K562 (cell line): ENCODE measurements at regions not wholly inside any gene's neighbourhood (a gene's known extent, or its start where the extent isn't known, plus 50 kb on each side); places are given as distances from the start of the nearest gene placed in this dataset.
A peak's percentile ranks its signal among the peaks of the same experiment; 100 is the strongest.

Source experiments
- BRCA1 ChIP-seq, 2 experiments: fragments of 450-650 bp in 1 of 2; sonication (generic) in 1 of 2; formaldehyde crosslinking in 1 of 2; IDR thresholded peaks; 2 replicates each; pipeline versions ENCODE4 v1.5.0 to v1.6.1; 2017 to 2020; ENCODE audit warnings: mild to moderate bottlenecking in 1 of 2, missing genetic modification reagents in 1 of 2
- KLF16 ChIP-seq: IDR thresholded peaks from 2 replicates; pipeline ENCODE4 v1.6.1; 2016; ENCODE audit warnings: antibody characterized with exemption
- POLR2AphosphoS2 ChIP-seq: IDR thresholded peaks from 2 replicates; pipeline ENCODE4 v1.6.1; 2012; ENCODE audit warnings: low read length, improper control_type of control experiment
- PYGO2 ChIP-seq: fragments of 450-650 bp; IDR thresholded peaks from 2 replicates; pipeline ENCODE4 v1.6.1; 2016; ENCODE audit warnings: mild to moderate bottlenecking, missing genetic modification characterization, moderate library complexity, missing compliant biosample characterization
- ZBTB11 ChIP-seq, 3 experiments: fragments of 200-800 bp in 1 of 3; fragments of 250-450 bp in 1 of 3; fragments of 450-650 bp in 1 of 3; sonication (Bioruptor Pico) in 1 of 3; sonication (Bioruptor generic) in 1 of 3; formaldehyde crosslinking in 1 of 3; IDR thresholded peaks; 2 replicates each; pipeline versions ENCODE4 v1.6.1 to v1.8.0; 2016 to 2022; ENCODE audit warnings: mild to moderate bottlenecking in 2 of 3, missing genetic modification characterization in 2 of 3, missing compliant biosample characterization in 1 of 3, moderate library complexity in 1 of 3
- ZNF217 ChIP-seq: sonication (generic); formaldehyde crosslinking; IDR thresholded peaks from 2 replicates; pipeline ENCODE4 v1.8.0; 2022; ENCODE audit warnings: mild to moderate bottlenecking, missing genetic modification reagents
- ZNF24 ChIP-seq: fragments of 450-650 bp; IDR thresholded peaks from 2 replicates; pipeline ENCODE4 v1.6.1; 2016
- ZNF76 ChIP-seq: fragments of 250-450 bp; sonication (Bioruptor Pico); IDR thresholded peaks from 2 replicates; pipeline ENCODE4 v1.4.0; 2020; ENCODE audit warnings: mild to moderate bottlenecking, moderate library complexity, borderline replicate concordance
- ZZZ3 ChIP-seq: fragments of 450-650 bp; IDR thresholded peaks from 2 replicates; pipeline ENCODE4 v1.6.1; 2016; ENCODE audit warnings: antibody characterized with exemption, mild to moderate bottlenecking, moderate library complexity
- TF ChIP-seq, protein P1 (sequence below): fragments of 450-650 bp; IDR thresholded peaks from 2 replicates; pipeline ENCODE4 v1.6.1; 2016; ENCODE audit warnings: mild to moderate bottlenecking, moderate library complexity
- TF ChIP-seq, protein P2 (sequence below), 3 experiments: IDR thresholded peaks in 2 of 3; conservative IDR thresholded peaks in 1 of 3; 2 replicates each; pipeline ENCODE4 v1.5.1; 2011 to 2012; ENCODE audit warnings: low read length in 3 of 3, mild to moderate bottlenecking in 3 of 3, control low read depth in 2 of 3, improper control_type of control experiment in 1 of 3, inconsistent platforms in 1 of 3, low read depth in 1 of 3, mixed read lengths in 1 of 3, moderate library complexity in 1 of 3; ENCODE audit not compliant: insufficient read depth in 2 of 3

DNA sequence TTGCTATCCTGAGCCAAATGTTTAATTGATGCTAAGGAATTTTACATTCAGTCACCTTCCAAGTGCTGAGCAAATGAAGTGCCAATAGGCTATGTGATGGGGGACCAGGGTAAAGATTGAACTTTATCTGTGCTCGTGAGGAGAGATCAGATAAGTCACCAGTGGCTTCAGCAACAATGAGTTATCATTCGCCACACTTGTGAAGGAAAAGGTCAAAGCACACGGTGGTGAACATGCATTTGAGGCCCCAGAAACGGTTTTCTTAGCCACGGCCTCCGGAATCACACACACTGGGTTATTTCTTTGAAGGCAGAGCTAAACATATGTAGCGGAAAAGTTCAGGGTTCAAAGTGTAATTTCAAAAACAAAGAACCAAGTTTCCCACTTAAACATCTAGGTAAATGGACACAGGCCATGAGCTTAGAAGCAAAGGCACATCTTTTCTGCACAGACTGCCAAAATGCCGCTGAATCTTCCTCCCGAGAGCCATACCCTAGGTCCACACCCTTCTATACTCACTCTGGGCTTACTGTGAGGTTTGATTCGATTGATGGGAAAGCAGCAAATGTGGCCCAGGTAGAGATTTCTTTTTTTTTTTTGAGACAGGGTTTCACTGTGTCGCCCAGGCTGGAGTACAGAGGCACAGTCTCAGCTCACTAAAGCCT, 268.5 kb downstream of the SHQ1 start (continued):
- TF ChIP-seq, protein P1, sequence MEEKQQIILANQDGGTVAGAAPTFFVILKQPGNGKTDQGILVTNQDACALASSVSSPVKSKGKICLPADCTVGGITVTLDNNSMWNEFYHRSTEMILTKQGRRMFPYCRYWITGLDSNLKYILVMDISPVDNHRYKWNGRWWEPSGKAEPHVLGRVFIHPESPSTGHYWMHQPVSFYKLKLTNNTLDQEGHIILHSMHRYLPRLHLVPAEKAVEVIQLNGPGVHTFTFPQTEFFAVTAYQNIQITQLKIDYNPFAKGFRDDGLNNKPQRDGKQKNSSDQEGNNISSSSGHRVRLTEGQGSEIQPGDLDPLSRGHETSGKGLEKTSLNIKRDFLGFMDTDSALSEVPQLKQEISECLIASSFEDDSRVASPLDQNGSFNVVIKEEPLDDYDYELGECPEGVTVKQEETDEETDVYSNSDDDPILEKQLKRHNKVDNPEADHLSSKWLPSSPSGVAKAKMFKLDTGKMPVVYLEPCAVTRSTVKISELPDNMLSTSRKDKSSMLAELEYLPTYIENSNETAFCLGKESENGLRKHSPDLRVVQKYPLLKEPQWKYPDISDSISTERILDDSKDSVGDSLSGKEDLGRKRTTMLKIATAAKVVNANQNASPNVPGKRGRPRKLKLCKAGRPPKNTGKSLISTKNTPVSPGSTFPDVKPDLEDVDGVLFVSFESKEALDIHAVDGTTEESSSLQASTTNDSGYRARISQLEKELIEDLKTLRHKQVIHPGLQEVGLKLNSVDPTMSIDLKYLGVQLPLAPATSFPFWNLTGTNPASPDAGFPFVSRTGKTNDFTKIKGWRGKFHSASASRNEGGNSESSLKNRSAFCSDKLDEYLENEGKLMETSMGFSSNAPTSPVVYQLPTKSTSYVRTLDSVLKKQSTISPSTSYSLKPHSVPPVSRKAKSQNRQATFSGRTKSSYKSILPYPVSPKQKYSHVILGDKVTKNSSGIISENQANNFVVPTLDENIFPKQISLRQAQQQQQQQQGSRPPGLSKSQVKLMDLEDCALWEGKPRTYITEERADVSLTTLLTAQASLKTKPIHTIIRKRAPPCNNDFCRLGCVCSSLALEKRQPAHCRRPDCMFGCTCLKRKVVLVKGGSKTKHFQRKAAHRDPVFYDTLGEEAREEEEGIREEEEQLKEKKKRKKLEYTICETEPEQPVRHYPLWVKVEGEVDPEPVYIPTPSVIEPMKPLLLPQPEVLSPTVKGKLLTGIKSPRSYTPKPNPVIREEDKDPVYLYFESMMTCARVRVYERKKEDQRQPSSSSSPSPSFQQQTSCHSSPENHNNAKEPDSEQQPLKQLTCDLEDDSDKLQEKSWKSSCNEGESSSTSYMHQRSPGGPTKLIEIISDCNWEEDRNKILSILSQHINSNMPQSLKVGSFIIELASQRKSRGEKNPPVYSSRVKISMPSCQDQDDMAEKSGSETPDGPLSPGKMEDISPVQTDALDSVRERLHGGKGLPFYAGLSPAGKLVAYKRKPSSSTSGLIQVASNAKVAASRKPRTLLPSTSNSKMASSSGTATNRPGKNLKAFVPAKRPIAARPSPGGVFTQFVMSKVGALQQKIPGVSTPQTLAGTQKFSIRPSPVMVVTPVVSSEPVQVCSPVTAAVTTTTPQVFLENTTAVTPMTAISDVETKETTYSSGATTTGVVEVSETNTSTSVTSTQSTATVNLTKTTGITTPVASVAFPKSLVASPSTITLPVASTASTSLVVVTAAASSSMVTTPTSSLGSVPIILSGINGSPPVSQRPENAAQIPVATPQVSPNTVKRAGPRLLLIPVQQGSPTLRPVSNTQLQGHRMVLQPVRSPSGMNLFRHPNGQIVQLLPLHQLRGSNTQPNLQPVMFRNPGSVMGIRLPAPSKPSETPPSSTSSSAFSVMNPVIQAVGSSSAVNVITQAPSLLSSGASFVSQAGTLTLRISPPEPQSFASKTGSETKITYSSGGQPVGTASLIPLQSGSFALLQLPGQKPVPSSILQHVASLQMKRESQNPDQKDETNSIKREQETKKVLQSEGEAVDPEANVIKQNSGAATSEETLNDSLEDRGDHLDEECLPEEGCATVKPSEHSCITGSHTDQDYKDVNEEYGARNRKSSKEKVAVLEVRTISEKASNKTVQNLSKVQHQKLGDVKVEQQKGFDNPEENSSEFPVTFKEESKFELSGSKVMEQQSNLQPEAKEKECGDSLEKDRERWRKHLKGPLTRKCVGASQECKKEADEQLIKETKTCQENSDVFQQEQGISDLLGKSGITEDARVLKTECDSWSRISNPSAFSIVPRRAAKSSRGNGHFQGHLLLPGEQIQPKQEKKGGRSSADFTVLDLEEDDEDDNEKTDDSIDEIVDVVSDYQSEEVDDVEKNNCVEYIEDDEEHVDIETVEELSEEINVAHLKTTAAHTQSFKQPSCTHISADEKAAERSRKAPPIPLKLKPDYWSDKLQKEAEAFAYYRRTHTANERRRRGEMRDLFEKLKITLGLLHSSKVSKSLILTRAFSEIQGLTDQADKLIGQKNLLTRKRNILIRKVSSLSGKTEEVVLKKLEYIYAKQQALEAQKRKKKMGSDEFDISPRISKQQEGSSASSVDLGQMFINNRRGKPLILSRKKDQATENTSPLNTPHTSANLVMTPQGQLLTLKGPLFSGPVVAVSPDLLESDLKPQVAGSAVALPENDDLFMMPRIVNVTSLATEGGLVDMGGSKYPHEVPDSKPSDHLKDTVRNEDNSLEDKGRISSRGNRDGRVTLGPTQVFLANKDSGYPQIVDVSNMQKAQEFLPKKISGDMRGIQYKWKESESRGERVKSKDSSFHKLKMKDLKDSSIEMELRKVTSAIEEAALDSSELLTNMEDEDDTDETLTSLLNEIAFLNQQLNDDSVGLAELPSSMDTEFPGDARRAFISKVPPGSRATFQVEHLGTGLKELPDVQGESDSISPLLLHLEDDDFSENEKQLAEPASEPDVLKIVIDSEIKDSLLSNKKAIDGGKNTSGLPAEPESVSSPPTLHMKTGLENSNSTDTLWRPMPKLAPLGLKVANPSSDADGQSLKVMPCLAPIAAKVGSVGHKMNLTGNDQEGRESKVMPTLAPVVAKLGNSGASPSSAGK, result peak; percentile 89
- TF ChIP-seq POLR2AphosphoS2 (no peak), ZZZ3 (no peak), KLF16 (no peak), ZNF217 (CRISPR knock-in tag) (no peak), ZNF76 (CRISPR knock-in tag) (no peak), PYGO2 (no peak), BRCA1 (IDR thresholded peaks at IDR 0.05) (no peak), BRCA1 (CRISPR knock-in tag; IDR thresholded peaks at IDR 0.05) (no peak), ZBTB11 (CRISPR knock-in tag; IDR thresholded peaks at IDR 0.05) (no peak), ZNF24 (no peak)
- TF ChIP-seq, protein P2, sequence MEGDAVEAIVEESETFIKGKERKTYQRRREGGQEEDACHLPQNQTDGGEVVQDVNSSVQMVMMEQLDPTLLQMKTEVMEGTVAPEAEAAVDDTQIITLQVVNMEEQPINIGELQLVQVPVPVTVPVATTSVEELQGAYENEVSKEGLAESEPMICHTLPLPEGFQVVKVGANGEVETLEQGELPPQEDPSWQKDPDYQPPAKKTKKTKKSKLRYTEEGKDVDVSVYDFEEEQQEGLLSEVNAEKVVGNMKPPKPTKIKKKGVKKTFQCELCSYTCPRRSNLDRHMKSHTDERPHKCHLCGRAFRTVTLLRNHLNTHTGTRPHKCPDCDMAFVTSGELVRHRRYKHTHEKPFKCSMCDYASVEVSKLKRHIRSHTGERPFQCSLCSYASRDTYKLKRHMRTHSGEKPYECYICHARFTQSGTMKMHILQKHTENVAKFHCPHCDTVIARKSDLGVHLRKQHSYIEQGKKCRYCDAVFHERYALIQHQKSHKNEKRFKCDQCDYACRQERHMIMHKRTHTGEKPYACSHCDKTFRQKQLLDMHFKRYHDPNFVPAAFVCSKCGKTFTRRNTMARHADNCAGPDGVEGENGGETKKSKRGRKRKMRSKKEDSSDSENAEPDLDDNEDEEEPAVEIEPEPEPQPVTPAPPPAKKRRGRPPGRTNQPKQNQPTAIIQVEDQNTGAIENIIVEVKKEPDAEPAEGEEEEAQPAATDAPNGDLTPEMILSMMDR (IDR thresholded peaks at IDR 0.05 in 2 of 3, conservative IDR thresholded peaks at IDR 0.05 in 1 of 3; ENCODE audit: insufficient read depth in 2 of 3, low read depth in 1 of 3, low read length in 3 of 3), result no peak
